MCF 10A (cell line): ENCODE measurements at regions not wholly inside any gene's neighbourhood (a gene's known extent, or its start where the extent isn't known, plus 50 kb on each side); places are given as distances from the start of the nearest gene placed in this dataset.

Experiments used
- BruUV-seq: library from RNA; stranded (reverse); fragments of 400-500 nt; replicated peaks from 2 replicates; lab custom pipeline; 2021; lab: Mats Ljungman, UMichigan
- CTCF ChIA-PET: fragments of 300-600 bp; sonication (Branson Sonifier 250); formaldehyde crosslinking; extraction: SDS; loops from one replicate; lab custom pipeline; 2021; ENCODE audit warnings: antibody characterized with exemption, inconsistent platforms; lab: Yijun Ruan, JAX
- POLR2A ChIA-PET: fragments of 300-600, 350-650 bp; sonication (Branson Sonifier 250); formaldehyde crosslinking; extraction: SDS; loops from one replicate; lab custom pipeline; 2020; ENCODE audit warnings: antibody characterized with exemption, inconsistent platforms; lab: Yijun Ruan, JAX
- DNase-seq: peaks from one replicate; pipeline ENCODE4 v3.0.0-alpha.2; 2018; ENCODE audit not compliant: unreplicated experiment
- H3K27ac Mint-ChIP-seq: one replicate; pipeline ENCODE4 v1.8.0; 2022; ENCODE audit warnings: mild to moderate bottlenecking, low read depth, mixed read lengths; ENCODE audit not compliant: unreplicated experiment
- H3K27me3 Mint-ChIP-seq: one replicate; pipeline ENCODE4 v1.8.0; 2022; ENCODE audit warnings: mixed read lengths; ENCODE audit not compliant: insufficient read depth, unreplicated experiment
- H3K36me3 Mint-ChIP-seq: one replicate; pipeline ENCODE4 v1.8.0; 2022; ENCODE audit warnings: mild to moderate bottlenecking, moderate library complexity, mixed read lengths; ENCODE audit not compliant: insufficient read depth, unreplicated experiment
- H3K4me1 Mint-ChIP-seq: one replicate; pipeline ENCODE4 v1.8.0; 2022; ENCODE audit warnings: mixed read lengths; ENCODE audit not compliant: insufficient read depth, unreplicated experiment
- H3K4me3 Mint-ChIP-seq: one replicate; pipeline ENCODE4 v1.8.0; 2022; ENCODE audit warnings: mild to moderate bottlenecking, moderate library complexity, mixed read lengths; ENCODE audit not compliant: unreplicated experiment
- H3K9me3 Mint-ChIP-seq: one replicate; pipeline ENCODE4 v1.8.0; 2022; ENCODE audit warnings: mixed read lengths; ENCODE audit not compliant: unreplicated experiment
- CTCF ChIP-seq: fragments of 200-600 bp; IDR thresholded peaks from one replicate; pipeline ENCODE4 v1.8.0; 2022; ENCODE audit warnings: antibody characterized with exemption, mild to moderate bottlenecking; ENCODE audit not compliant: unreplicated experiment
- intact Hi-C: fragments of 100-400 bp; cut with micrococcal nuclease; formaldehyde crosslinking; loops from 2 replicates; pipeline ENCODE4 v1.14.1; 2022

GRCh38 chr17:5864741-5865657 lies 205.2 kb upstream of the WSCD1 start:
- Mint-ChIP-seq H3K27me3 (no peaks in the 10 kb centered on the region), H3K4me3 (no peak overlapping the region), H3K9me3 (no peaks in the 10 kb centered on the region), H3K36me3 (no peaks in the 10 kb centered on the region), H3K27ac (no peak overlapping the region), H3K4me1 (no peaks in the 10 kb centered on the region)
- intact Hi-C loops, result no loop called here
- TF ChIP-seq CTCF, result no peak
- ChIA-PET POLR2A (no interaction called here), CTCF (no interaction called here)
- no peak for DNase-seq
- no TSS peak for BruUV-seq

- intact Hi-C loops, result no loop called here
- CTCF ChIA-PET, result interaction anchor here (0.8 kb wide), 1 partner anchor 33 kb away, joined by 4 read pairs; no protein-coding TSS in a partner anchor
- no TSS peak for BruUV-seq
- DNase-seq, result no peak
- H3K27ac Mint-ChIP-seq, result no peak overlapping the region
- H3K4me3 Mint-ChIP-seq, result no peak overlapping the region
- no peaks in the 10 kb centered on the region for H3K4me1 Mint-ChIP-seq
- TF ChIP-seq CTCF, result no peak
- H3K27me3 Mint-ChIP-seq, result peaks cover 15% of the 10 kb centered on the region
- H3K36me3 Mint-ChIP-seq, result no peaks in the 10 kb centered on the region
- POLR2A ChIA-PET, result no interaction called here
- no peaks in the 10 kb centered on the region for H3K9me3 Mint-ChIP-seq
These were observed 203.2 kb upstream of the WSCD1 start for GRCh38 chr17:5866978-5867377.

- H3K27ac Mint-ChIP-seq, result no peak overlapping the region
- POLR2A ChIA-PET, result no interaction called here
These were observed 201.0 kb upstream of the WSCD1 start for GRCh38 chr17:5869041-5869745.

More at GRCh38 chr17:5869041-5869745, 201.0 kb upstream of the WSCD1 start:
- TF ChIP-seq CTCF, result no peak
- intact Hi-C loops, result no loop called here
- DNase-seq, result no peak
- H3K27me3 Mint-ChIP-seq, result peaks cover 27% of the 10 kb centered on the region
- no peaks in the 10 kb centered on the region for H3K4me1 Mint-ChIP-seq
- no TSS peak for BruUV-seq
- no peaks in the 10 kb centered on the region for H3K36me3 Mint-ChIP-seq
- CTCF ChIA-PET, result no interaction called here
- no peaks in the 10 kb centered on the region for H3K9me3 Mint-ChIP-seq
- no peak overlapping the region for H3K4me3 Mint-ChIP-seq
